Thoracic aorta (tissue), 2 donors: ENCODE measurements at regions not wholly inside any gene's neighbourhood (a gene's known extent, or its start where the extent isn't known, plus 50 kb on each side); places are given as distances from the start of the nearest gene placed in this dataset.

Experiments used
- ATAC-seq: fragments of 150-250 bp; one replicate; pipeline ENCODE4 v1.8.0; 2017; ENCODE audit warnings: low read depth; ENCODE audit not compliant: insufficient number of reproducible peaks, low FRiP score
- DNase-seq: peaks from one replicate; pipeline ENCODE4 v3.0.0-alpha.2; 2020; ENCODE audit warnings: low spot score
- H3K27ac ChIP-seq, 2 donors: fragments of 200-600 bp; sonication (generic); 1 replicate in 1 of 2; 2 replicates in 1 of 2; pipeline ENCODE4 v1.5.1; 2016; ENCODE audit warnings: mild to moderate bottlenecking in 2 of 2, moderate library complexity in 2 of 2
- H3K27me3 ChIP-seq: fragments of 200-600 bp; sonication (generic); replicated peaks from 2 replicates; pipeline ENCODE4 v1.6.0; 2016; ENCODE audit warnings: mild to moderate bottlenecking; ENCODE audit not compliant: insufficient read depth
- H3K36me3 ChIP-seq: fragments of 200-600 bp; sonication (generic); one replicate; pipeline ENCODE4 v1.5.1; 2016
- H3K4me1 ChIP-seq, 2 donors: fragments of 200-600 bp; sonication (generic); 1 replicate in 1 of 2; 2 replicates in 1 of 2; pipeline versions ENCODE4 v1.5.1 to v1.6.0; 2016; ENCODE audit warnings: low read depth in 2 of 2, mild to moderate bottlenecking in 1 of 2; ENCODE audit not compliant: control insufficient read depth in 1 of 2
- H3K4me3 ChIP-seq: fragments of 200-600 bp; sonication (generic); 2 replicates; pipeline ENCODE4 v1.5.1; 2016; ENCODE audit warnings: mild to moderate bottlenecking
- H3K9me3 ChIP-seq: fragments of 200-600 bp; sonication (generic); 2 replicates; pipeline ENCODE4 v1.5.1; 2016
- TF ChIP-seq, protein P1 (sequence below): fragments of 200-600 bp; sonication (generic); IDR thresholded peaks from one replicate; pipeline ENCODE4 v1.5.1; 2019; ENCODE audit warnings: antibody characterized with exemption

DNA sequence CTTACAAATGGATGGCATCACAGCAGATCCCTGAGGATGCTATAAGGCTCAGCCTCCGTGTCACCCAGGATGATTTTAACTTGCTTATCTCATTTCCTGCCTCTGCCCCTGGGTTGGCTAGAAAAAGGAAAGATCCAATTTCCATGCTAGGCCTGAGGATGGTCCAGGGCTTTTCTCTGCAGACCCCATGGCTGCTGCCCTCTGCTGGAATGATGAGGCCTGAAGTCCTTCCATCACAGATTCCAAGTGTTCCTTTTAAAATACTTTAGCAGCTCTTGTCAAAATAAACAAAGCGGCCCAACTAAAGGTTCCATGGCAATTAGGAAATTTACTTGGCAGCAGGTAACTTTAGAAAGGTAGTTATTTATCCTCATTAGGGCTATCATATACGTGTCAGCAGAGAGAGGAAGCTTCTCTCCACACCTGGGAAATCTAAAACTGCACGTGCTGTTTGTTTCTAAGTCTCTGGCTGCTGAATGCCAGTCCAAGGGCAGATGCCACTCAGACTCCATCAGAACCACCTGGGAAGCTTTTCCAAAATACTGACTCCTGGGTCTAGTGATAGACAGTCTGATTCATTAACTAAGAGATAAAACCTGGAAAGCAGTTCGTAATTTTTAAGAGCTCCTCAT is 401.9 kb upstream of the IL12A start:
- H3K27ac ChIP-seq = no peak overlapping the region
- H3K9me3 ChIP-seq = no peaks in the 10 kb centered on the region
- DNase-seq = no peak
- ATAC-seq = no peak
- H3K4me3 ChIP-seq = no peak overlapping the region
- no peaks in the 10 kb centered on the region for H3K27me3 ChIP-seq
- no peaks in the 10 kb centered on the region for H3K36me3 ChIP-seq
- H3K4me1 ChIP-seq = no peaks in the 10 kb centered on the region
- TF ChIP-seq, protein P1, sequence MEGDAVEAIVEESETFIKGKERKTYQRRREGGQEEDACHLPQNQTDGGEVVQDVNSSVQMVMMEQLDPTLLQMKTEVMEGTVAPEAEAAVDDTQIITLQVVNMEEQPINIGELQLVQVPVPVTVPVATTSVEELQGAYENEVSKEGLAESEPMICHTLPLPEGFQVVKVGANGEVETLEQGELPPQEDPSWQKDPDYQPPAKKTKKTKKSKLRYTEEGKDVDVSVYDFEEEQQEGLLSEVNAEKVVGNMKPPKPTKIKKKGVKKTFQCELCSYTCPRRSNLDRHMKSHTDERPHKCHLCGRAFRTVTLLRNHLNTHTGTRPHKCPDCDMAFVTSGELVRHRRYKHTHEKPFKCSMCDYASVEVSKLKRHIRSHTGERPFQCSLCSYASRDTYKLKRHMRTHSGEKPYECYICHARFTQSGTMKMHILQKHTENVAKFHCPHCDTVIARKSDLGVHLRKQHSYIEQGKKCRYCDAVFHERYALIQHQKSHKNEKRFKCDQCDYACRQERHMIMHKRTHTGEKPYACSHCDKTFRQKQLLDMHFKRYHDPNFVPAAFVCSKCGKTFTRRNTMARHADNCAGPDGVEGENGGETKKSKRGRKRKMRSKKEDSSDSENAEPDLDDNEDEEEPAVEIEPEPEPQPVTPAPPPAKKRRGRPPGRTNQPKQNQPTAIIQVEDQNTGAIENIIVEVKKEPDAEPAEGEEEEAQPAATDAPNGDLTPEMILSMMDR = no peak

DNA sequence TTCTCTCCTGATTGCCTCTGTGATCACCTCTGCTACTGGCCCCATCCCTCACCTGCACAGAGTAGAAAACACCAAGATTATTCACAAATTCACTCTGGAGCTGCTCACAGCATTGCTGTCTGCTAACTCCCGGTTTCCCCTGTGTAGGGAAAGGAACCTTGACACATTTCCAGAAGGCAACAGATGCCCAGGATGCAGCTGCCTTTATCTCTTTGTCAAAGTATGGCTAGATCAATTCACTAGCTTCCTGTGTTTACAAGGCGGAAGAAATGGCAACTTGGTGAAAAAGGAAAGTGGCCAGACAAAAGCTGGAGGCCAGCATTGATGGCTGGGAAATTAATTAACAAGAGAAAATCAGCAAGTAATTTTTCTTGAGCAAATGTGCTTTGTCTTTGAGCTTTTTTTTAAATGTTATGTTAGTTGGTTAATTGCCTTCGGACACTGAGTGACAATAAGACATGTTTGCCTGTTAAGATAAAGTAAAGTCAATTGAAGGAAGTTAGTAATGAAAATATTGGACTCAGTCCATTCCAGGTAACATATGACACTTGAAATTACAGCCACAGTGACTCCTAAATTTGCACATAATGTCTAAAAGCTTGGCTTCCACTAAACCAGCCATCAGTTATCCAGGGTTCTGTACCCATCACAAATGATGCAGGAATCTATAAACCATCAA is 394.6 kb upstream of the IL12A start:
- TF ChIP-seq, protein P1 = no peak
- H3K4me1 ChIP-seq = no peaks in the 10 kb centered on the region
- H3K36me3 ChIP-seq = no peaks in the 10 kb centered on the region
- DNase-seq (no peak), ATAC-seq (no peak)
- no peaks in the 10 kb centered on the region for H3K27me3 ChIP-seq
- H3K9me3 ChIP-seq = no peaks in the 10 kb centered on the region
- no peak overlapping the region for H3K27ac ChIP-seq
- no peak overlapping the region for H3K4me3 ChIP-seq

DNA sequence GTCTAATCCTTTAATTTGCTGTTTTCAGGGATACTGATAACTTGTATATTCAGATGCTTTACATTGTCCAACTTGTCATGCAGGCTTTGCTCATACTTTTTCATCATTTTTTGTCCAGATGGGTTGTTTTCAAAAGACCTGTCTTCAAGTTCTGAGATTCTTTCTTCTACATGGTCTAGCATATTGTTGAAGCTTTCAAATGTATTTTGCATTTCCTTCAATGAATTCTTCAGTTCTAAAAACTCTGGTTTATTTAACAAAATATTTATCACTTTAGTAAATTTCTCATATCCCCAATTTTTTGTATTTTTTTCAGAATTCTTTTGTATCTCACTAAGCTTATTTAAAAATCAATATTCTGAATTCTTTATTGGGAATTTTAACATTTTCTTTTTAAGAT is 388.3 kb upstream of the IL12A start:
- TF ChIP-seq, protein P1 = no peak
- H3K9me3 ChIP-seq = peaks cover 18% of the 10 kb centered on the region
- ATAC-seq = no peak
- H3K27ac ChIP-seq = no peak overlapping the region
- DNase-seq = no peak
- no peaks in the 10 kb centered on the region for H3K36me3 ChIP-seq
- no peaks in the 10 kb centered on the region for H3K4me1 ChIP-seq
- H3K4me3 ChIP-seq = no peak overlapping the region
- H3K27me3 ChIP-seq = no peaks in the 10 kb centered on the region

DNA sequence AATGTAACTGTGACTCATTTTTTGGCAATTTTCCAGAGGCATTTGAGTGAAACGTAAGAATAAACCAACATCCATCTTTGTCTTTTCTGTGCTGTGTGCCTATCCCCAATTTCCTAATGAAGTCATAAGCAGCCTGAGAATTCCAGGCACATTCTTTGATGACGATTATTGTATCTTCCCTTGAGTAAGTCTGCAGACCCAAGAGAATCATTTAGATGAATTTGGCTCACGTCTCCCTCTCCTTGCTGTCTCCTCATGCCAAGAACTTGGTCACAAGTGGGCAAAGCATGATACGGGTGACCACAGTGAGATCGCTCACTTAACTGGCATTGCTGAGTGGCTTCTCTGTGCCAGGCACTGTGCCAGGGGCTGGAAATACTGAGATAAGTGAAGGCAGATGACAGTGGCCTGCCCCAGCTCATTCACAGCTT is 384.5 kb upstream of the IL12A start:
- H3K4me3 ChIP-seq = no peak overlapping the region
- ATAC-seq (no peak), DNase-seq (no peak)
- no peaks in the 10 kb centered on the region for H3K27me3 ChIP-seq
- peaks cover 17% of the 10 kb centered on the region for H3K9me3 ChIP-seq
- H3K27ac ChIP-seq = no peak overlapping the region
- no peaks in the 10 kb centered on the region for H3K4me1 ChIP-seq
- no peaks in the 10 kb centered on the region for H3K36me3 ChIP-seq
- TF ChIP-seq, protein P1 = no peak

DNA sequence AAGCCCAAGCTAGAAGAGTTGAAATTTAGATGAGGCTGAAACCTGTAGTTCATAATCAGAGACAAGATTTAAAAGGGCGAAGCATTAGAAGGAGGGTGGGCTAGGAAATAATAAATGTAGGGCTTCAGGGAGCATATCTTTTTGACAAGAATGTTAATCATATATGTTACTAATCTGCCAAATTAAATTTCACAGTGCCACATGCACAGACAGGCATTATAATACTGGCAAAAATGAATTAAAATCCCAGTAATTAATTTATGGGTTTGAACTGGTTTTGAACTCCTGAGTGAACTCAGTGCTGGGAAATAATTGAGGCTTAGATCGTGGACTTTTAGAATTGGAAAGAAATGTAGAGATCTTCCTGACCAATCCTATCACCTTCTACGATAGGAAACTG is 383.5 kb upstream of the IL12A start:
- DNase-seq (no peak), ATAC-seq (no peak)
- H3K4me1 ChIP-seq = no peaks in the 10 kb centered on the region
- TF ChIP-seq, protein P1 = no peak
- no peak overlapping the region for H3K4me3 ChIP-seq
- no peak overlapping the region for H3K27ac ChIP-seq
- no peaks in the 10 kb centered on the region for H3K36me3 ChIP-seq
- no peaks in the 10 kb centered on the region for H3K27me3 ChIP-seq
- H3K9me3 ChIP-seq = peaks cover 8% of the 10 kb centered on the region
